Retina (tissue), 1 donor: ENCODE measurements at regions not wholly inside any gene's neighbourhood (a gene's known extent, or its start where the extent isn't known, plus 50 kb on each side); places are given as distances from the start of the nearest gene placed in this dataset.
"Not testable (repeated sequence)": the region's sequence is repeated elsewhere in the genome, so short reads cannot be mapped to it uniquely, and the experiment has no call there.

Experiments
- DNase-seq: peaks from one replicate; pipeline ENCODE4 v3.0.0-alpha.2; 2016

DNA sequence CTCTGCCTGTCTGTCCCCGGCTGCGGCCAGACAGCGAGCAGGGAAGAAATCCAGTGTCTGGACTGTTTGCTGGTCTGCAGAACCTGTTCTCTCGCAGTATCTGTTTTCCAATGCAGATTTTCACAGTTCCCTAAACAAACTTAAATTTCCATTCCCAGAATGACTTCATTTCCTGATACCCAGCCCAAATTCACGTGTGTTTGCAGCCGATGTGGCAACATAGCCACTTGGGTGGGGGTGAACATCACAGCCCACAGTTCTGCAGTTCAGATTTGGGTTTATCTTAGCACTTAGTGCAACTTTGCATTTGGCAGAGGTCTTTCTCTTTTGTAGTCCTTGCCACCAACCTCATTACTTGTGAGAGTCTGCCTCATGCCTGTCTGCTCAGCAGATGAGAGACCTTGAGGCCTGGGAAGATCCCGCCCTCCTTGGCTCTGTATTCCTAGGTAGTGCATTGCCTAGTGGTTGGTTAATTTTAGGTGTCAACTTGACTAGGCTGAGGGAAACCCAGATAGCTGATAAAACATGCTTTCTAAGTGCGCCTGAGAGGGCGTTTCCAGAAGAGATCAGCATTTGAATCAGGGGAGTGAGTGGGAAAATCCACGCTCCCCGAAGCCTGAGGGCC lies 122.8 kb upstream of the FAM20C start:
- not testable (repeated sequence) for DNase-seq

DNA sequence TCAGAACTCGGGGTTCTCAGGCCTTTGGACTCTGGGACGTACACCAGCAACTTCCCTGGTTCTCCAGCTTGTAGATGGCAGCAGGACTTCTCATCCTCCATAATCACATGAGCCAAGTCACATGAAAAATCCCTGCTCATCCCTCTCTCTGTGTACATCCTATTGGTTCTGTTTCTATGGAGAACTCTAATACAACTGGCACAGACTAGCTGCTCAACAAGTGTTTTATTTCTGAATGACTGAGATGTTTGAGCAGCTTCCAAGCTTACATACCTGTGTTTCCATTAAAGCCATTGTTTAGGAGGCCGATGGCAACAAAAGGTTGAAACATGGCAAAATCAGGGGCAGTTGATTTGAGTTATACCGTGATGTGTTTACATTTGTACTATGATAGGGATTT lies 122.2 kb upstream of the FAM20C start:
- not testable (repeated sequence) for DNase-seq

DNA sequence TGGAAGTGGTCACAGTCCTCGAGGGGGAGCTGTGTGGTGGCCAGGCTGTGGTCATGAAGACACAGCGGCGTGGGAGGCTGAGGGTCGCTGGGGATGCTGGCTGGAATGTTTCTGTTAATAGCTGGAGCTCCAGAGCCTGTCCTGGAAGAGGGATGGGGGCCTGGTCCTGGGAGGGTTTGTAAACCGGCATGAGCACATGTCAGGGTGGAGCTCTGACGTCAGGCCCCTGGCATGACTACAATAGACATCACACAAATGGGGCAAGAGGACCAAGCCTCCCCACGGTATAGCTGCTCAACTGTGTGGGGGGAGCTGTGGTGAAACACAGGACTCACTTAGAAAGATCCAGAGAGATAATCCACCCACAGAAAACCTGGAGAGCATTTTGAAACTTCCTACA lies 121.4 kb upstream of the FAM20C start:
- DNase-seq: not testable (repeated sequence)

DNA sequence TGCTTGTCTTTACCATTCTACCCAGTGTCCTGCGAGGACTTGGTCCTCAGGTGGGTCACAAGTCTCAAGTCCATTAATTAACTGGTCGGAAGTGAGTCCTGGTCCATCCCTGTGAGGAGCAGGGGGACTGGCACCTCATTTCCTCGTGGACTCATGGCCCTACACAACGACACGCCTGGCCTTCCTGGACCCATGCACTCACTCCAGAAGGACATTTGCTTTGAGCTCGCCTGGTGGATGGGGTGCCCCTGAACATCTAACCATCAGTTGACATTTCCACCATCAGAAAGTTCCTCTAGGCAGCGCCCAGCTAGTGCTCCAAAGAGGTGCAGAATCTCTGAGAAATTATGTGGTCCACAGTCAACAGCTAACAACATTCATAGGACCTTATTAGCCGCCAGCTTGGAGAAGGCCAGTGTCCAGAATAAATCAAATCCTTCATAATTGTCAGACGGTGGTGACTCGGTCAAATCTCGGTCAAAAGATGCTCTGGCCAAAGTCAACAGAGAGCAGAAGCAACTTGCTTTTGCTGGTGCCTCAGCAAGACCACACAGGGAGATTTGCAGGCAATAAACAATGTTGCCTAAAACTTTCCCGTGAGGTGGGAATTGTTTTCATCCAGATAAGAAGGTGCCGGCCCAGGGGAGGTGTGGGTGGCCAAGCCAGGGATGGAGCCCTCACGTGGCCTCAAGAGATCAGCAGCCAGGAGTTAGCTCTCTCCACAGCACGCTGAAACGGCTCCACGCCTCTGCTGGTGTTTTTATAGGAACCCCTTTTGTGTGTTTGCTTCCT lies 119.9 kb upstream of the FAM20C start:
- not testable (repeated sequence) for DNase-seq

DNA sequence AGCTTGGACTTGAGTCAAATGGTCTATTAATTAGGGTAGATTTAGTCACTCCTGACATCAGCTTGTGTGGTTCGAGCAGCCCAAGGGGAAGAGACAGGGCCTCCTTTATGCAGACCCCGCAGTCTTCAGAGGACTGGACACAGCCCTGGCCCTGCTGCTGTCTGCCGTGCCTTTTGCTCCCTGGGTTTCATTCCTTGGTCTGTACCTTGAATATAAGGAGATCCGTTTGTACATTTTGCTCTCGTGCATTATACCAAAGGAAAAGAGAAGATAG lies 119.4 kb upstream of the FAM20C start:
- not testable (repeated sequence) for DNase-seq

DNA sequence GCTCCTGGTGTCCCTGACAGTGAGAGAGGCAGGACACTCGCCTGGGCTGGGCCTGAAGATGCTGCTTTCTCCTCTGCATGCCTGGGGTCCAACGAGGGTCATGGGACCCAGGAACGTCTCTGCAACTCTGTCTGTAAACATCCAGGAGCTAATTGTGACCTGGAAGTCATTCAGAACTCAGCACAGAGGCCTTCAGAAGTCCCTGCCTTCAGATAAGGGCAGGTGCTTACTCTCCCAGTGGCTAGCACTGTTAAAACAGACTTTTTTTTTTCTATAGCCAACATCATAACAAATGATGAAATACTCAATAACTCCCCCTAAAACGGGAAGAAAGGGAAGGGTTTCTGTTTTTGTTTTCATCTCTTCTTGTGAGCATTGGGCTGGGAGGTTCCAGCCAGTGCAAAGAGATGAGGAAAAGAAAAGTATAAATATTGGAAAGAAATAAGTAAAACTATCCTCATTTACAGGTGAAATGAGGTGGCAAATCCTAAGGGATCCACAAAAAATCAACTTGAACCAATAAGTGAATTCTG lies 118.3 kb upstream of the FAM20C start:
- not testable (repeated sequence) for DNase-seq

DNA sequence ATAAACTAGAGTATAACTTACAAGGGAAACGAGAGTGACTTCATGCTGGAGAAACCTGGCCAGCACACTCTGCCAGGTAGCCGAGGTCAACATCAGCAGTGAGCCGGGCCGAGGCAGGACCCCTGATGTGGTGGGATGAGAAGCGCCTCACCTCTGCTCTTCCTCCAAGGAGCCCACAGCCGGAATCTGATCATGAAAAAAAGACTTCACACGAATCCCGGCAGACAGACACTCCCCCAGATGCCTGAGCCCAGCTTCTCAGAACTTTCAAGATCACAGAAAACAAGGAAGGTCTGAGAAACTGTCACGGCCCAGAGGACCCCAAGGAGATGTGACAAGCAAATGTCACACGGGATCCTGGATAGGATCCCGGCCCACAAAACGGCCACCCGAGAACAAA lies 116.9 kb upstream of the FAM20C start:
- DNase-seq: not testable (repeated sequence)

DNA sequence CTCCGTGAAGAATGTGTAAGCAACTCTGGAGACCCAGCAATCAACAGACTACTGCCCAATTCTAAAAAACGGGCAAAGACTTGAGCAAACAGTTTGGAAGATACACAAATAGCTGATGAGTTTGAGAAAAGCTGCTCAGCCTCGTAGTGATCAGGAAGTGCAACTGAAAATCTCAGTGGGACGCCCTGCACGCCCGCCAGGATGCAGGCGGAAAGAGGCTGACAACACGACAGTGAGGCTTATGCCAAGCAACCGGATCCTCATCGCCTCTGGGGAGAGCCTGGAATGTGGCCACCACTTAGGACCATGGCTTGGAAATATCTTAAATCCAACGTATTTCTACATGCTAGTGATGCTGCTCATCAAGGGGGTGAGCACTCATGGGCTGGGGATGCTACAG lies 116.2 kb upstream of the FAM20C start:
- not testable (repeated sequence) for DNase-seq

DNA sequence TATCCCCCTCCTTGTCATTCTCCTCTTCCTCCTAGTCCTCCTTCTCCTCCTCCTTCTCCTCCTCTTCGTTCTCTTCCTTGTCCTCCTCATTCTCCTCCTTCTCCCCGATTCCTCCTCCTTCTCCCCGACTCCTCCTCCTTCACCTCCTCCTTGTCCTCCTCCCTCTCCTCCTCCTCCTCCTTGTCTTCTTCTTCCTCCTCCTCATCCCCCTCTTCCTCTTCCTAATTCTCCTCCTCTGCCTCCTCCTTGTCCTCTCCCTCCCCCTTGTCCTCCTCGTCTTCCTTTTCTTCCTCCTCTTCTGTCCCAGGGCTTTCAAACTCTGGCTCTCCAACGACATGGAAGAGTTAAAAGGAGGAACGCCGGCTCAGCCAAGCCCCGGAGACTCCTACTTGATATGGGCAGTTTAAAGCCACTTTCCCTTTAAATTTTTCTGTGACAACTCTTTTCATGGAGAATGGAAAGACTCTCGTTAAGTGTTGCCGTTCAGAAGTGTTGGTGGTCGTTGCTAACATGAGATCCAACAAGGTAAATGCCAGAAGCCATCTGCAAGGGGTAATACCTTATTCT lies 115.5 kb upstream of the FAM20C start:
- not testable (repeated sequence) for DNase-seq

DNA sequence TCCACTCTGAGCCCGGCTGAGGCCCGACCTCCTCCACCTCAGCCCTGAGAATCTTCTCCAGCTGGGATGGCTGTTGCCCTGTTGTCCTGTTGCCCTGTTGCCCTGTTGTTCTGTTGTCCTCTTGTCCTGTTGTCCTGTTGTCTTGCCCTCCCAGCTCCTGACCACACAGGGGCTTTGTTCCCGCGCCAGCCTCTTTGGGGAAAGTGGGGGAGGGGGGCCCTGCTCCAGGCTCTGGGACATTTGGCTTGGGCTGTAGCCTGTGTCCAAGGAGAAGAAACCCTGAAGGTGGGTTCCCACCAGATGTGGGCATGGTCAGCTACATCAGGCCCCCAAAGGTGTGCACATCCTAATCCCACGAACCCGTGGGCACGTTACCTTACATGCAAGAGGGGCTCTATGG lies 113.5 kb upstream of the FAM20C start:
- not testable (repeated sequence) for DNase-seq

DNA sequence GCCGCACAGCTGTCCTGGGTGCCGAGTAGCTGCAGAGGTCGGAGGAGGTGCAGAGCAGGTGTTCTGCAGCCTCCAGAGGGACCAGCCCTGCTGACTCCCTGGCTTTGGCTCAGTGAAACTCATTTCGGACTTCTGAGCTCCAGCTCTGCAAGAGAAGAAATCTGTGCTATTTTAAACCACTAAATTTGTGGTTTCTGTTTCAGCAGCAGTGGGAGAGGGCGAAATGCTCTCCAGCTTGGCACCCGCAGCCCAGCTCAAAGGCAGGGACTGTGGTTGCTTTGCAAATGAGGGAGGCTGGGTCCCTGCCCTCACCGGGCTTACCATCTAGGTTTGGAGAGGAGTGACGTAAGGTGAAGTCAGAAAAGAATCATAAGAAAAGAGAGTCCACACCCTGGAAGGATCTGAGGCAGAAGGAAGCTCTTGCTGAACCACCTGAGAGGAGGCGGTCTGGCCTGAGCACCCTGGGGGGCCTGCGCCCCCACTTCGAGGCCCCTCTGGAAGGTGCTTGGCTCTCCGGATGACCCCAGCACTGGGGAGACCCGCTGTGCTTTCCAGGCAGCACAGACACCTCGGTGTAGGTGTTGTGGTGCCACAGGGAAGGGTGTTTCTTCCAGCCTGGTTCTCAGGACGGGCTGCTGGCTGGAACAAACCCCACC lies 112.8 kb upstream of the FAM20C start:
- not testable (repeated sequence) for DNase-seq

DNA sequence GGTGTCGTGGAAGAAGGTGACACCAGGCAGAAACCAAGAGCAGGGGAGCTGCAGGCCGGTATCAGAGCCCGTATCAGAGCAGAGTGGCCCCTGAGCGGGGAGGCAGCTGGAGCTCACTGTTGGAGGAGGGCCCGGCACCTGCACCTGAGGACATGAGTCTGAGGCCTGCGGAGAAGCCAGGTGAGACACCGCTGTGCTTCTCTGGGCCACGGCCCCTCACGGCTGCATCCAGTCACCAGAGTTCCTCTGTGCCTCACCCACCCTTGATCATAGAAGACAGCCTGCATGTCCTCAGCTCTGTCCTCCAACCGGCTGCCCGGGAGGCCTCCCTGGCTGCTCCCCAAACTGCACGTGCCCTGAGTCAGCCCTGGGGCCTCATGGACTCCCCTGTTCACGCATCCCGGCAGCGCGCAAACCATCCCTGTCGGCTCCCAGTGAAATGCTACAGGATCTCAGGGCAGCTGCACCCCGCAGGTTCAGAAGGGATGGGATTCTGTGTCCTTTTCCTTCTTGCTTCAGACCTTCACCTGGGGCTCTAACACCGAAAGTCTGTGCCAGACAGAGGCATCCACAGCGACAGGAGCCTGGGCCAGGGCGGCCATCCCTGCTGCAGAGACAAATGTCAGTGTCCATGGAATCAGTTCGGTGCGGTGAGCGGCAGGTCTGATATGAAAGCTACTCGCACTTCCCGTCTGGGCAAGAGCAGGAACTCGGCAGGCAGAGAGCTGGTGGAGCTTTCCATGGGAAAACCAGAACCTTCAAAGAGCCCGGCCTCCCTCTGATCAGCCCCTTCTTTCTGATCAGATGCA lies 111.9 kb upstream of the FAM20C start:
- DNase-seq: no peak

DNA sequence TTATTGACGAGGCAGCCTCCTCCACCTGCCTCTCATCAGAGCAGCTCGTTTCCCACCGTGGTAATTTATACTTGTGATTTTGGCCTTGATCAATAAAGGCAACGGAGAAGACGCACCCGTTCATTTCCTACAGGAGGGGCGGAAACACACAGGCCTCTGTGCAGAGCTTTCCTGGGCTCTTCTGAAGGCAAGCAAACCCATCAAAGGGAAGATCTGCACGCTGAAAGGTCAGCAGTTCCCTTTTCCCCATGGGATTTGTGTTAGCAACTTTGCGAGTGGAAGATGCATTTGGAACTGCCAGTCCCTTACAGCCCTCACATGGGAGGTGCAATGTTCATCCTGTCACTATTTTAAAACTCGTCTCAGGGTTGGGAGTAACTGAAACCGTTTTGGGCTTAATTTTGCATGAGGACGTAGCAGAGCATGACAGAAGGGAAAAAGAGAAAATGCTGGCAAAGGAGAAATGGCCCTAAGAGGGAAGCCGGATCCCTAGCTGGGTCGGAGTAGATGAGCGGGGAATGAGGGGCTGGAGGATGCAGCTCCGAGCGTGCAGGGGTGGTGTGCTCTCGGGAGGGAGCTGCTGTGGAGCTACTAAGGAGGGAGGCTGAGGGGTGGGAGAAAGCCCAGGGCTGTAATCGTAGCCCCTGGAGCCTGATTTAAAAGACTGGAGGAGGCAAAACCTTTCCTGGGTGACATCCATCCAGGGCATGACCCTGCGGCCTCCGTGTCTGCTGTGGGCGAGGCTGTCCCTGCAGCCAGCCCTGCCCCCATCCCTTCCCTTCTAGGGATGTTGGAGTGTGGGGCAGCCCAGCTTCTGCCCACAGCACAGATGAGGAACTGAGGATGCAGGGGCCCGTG lies 111.1 kb upstream of the FAM20C start:
- DNase-seq: peak; percentile 46

DNA sequence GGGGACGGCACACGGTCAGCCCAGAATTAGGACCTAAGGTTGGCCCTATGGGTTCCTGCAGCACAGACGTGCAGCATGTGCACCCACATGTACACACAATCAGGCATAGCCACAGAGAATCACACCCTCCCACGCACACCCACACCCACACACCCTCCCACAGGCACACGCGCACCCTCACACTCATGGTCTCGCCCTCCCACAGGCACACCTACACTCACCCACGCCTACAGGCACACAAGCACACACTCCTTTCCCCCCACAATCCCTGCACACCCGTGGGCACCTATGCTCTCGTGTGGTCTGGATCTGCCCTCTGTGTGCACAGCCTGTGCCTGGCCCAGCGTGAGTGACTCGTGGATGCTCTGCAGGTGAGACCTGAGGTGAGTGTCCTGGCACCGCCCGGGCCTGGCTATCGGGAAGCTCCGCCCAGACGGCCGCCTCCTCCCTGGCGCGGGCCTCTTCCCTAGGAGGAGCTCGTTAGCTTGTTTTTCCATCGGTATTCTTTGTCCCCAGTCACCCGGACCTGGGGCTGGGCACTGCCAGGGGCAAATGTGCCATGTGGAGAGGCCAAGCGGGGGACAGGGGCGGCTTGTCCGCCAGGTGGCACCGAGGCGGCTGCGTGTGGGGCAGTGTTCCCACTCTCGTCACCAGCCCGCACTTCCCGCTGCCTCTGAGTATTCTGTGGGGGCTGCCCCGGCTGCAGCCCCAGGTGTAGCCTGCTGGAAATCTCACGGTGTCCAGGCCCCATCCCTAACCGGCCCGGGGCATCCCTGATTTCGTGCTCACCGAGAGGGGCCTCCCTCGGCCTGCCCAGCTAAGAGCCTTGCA lies 110.2 kb upstream of the FAM20C start:
- DNase-seq: no peak

DNA sequence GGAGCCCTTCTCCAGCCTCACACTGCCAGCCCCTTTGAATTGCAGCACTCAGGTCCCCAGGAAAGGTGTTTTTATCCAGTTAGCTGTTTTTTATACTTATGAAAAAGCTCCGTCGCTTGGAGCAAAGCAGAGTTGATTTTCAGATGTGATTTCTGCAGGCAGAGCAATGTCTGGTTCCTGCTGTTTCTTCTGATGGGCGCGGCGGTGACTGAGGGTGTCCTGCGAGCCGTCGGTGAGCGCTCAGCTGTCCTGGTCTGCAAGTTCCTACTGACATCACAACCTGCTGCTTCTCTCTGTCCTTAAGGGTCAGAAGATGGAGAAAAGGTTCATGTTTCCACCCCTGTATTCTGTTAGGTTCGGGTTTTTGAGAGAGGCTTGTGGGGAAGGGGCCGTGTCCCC lies 109.6 kb upstream of the FAM20C start:
- DNase-seq: no peak

DNA sequence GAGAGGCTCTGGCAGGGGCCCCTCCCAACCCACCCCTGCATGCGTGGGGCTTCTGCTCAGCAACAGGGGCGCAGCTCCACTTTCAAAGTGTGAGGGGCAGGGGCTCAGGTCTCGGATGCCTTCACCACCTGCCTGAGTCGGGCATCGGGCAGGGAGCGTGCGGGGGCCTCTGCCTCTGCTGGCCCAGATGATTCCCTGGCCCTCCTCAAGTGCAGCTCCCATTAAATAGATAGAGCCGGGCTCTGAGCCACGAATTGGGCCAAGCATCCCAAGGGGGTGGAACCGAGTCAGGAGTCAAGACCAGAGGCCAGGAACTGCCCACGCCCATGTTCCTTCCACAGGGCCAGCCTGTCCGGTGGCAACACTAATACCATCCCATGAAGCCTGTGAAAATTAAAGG lies 108.9 kb upstream of the FAM20C start:
- no peak for DNase-seq

DNA sequence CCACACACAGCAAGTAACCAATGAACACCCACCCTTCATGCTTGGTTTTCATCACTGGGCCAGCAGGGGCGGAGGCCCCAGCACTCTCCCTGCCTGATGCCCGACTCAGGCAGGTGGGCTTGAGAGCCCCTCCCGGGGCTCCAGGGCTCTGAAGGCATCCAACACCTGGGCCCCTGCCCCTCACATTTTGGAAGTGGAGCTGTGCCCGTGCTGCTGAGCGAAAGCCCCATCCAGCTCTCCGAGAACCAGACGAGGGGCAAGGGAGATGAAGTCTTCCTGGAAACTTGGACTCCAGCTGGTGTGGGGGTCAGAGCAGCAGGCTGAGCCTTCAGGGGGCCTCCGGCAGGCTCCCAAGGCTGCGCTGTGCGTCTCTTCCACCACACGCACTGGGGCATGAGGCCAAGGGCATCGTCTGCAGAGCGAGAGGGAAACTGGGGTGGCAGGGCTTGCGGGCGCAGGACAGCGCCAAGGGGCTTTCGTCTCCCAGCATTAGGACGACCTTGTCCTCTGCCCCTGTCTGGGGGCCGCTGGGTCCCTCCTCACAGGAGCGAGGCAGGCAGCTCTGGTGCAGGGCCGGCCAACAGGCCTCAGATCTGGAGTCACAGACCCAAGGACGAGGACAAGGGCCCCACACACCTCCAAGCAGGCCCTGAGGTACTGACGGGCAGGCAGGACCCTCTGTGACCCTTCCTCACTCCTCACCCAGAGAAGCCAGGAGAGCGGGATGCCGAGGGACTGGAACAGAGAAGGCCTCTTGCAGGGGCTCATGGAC lies 108.3 kb upstream of the FAM20C start:
- DNase-seq: no peak

DNA sequence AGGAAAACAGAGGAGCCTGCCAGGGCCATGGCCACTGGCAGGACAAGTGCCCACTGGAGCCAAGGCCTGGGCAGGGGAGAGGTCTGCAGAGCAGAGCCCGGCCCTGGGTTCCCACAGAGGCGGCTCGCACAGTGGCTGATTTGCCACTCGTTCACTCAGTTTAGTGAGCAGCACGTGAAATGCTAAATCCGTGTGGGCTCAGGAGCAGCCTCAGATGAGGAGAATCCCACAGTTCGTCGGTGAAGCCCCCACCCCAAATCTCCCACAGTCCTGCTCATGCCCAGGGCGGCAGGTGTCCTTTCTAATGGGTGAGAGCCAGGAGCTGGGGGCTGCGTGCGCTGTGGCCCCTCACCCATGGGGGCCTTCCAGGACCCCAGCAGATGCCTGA lies 107.7 kb upstream of the FAM20C start:
- no peak for DNase-seq

DNA sequence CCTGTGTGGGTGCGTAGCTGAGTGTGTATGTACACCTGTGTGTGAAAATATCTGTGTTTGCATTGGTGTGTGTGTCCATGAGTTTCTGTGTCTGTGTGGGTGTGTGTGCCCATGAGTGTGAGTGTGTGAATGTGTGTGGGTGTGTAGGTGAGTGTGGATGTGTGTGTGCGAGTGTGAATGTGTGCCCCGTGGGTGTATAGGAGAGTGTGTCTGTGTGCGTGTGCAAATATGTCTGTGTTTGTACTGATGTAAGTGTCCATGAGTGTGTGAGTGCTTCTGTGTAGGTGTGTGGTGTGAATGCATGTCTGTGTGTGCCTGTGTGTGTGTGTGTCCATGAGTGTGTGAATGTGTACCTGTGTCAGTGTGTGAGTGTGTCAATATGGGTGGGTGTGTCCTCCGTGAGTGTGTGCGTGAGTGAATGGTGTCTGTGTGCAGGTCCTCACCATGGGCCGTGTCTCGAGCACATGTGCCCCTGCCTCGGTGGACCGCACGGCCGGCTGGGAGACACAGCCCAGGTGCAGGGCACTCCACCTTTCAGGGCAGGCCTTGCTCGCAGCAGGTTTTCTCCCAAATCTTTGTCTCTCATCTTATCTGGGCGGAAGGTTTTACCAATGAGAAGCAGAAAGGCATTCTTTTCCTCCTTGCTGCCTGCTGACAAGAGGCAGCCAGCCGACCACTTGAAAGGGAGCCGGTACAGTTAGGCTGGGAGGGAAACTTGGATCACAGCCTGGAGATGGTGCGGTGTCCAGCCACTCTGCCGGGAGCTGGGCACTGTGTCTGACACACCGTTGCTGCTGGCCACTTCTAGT lies 107.1 kb upstream of the FAM20C start:
- DNase-seq: no peak
